ENCODE measurements at regions not wholly inside any gene's neighbourhood (a gene's known extent, or its start where the extent isn't known, plus 50 kb on each side); places are given as distances from the start of the nearest gene placed in this dataset.
"Not testable (repeated sequence)": the region's sequence is repeated elsewhere in the genome, so short reads cannot be mapped to it uniquely, and the experiment has no call there.

- no peak for DNase-seq (ENCODE audit: low read depth)
Measured at GRCh38 chr2:83378921-83379320, 1080.2 kb downstream of the SUCLG1 start.

GRCh38 chr2:83376731-83377130 lies 1082.3 kb downstream of the SUCLG1 start:
- DNase-seq (ENCODE audit: low read depth): no peak

GRCh38 chr2:83370419-83370762 lies 1088.7 kb downstream of the SUCLG1 start:
- no peak for DNase-seq (ENCODE audit: low read depth)

GRCh38 chr2:83369601-83370418 lies 1089.3 kb downstream of the SUCLG1 start:
- no peak for DNase-seq (ENCODE audit: low read depth)

DNA sequence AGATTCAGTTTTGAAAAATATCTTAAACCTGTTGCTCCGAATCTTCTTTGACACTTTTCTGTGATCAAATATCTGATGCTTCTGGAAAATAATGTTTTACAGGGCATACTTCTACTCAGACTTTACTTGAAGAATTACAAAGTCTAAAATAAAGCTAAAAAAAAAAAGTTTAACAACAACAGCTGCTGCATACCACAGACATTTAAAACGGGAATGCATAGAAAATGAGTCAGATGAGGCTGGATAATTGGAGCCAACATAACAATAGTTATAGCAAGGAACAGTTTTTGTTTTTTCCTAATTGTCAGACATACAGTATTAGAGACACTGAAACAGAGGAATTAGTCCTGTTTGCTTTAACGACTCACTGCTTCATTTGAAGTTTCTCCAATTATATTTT lies 1090.2 kb downstream of the SUCLG1 start:
- no peak for DNase-seq (ENCODE audit: low read depth)

- no peak for DNase-seq (ENCODE audit: low read depth)
Measured at GRCh38 chr2:83368461-83368860, 1090.6 kb downstream of the SUCLG1 start.

DNA sequence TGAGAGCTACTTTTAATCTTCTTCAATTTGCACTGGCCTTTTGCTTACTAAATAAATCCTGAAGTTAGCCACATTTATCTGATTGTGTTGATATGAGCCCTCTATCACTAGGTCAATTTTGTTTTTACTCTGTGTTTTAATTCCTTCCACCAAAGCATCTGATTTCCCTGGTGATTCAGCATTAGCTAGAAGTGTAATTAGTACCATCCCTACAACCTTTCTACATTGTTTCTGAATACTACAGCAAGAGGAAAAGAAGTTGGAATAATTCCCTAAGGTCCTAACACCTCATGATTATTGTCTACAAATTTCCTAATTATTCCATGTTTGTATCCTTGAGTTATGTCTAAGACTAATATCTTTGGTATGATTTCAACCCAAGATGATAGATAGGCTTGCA lies 1093.6 kb downstream of the SUCLG1 start:
- DNase-seq (ENCODE audit: low read depth): no peak

- DNase-seq (ENCODE audit: low read depth): no peak
Measured at GRCh38 chr2:83364264-83364663, 1094.8 kb downstream of the SUCLG1 start.

- DNase-seq (ENCODE audit: low read depth): not testable (repeated sequence)
Measured at GRCh38 chr2:83363138-83363537, 1095.9 kb downstream of the SUCLG1 start.

GRCh38 chr2:83359336-83359735 lies 1099.7 kb downstream of the SUCLG1 start:
- no peak for DNase-seq (ENCODE audit: low read depth)

GRCh38 chr2:83342860-83343329 lies 1116.2 kb downstream of the SUCLG1 start:
- no peak for DNase-seq (ENCODE audit: low read depth)

- DNase-seq (ENCODE audit: low read depth): no peak
Measured at GRCh38 chr2:83340424-83340823, 1118.7 kb downstream of the SUCLG1 start.

DNA sequence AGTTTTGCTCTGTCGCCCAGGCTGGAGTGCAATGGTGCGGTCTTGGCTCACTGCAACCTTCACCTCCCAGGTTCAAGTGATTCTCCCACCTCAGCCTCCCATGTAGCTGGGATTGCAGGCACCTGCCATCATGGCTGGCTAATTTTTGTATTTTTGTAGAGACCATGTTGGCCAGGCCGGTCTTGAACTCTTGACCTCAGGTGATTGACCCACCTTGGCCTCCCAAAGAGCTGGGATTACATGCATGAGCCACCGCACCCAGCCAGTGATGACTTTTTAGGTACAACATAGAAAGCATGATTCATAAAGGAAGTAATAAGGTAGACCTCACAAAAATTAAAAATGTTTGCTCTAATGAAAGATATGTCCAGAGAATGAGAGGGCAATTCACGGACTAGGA lies 1119.1 kb downstream of the SUCLG1 start:
- DNase-seq (ENCODE audit: low read depth): not testable (repeated sequence)

DNA sequence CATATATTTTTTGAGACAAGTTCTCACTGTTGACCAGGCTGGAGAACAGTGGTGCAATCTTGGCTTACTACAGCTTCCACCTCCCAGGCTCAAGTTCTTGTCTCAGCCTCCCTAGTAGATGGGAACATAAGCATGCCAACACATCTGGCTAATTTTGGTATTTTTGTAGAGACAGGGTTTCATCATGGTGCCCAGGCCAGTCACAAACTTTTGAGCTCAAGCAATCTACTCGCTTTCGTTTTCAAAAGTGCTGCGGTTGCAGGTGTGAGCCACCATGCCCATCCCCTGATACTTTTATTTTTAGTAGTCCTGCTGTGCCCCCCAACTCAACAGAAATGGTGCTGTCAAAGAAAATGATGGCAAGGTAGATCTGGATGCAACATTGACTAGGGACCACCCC lies 1127.3 kb downstream of the SUCLG1 start:
- no peak for DNase-seq (ENCODE audit: low read depth)

DNA sequence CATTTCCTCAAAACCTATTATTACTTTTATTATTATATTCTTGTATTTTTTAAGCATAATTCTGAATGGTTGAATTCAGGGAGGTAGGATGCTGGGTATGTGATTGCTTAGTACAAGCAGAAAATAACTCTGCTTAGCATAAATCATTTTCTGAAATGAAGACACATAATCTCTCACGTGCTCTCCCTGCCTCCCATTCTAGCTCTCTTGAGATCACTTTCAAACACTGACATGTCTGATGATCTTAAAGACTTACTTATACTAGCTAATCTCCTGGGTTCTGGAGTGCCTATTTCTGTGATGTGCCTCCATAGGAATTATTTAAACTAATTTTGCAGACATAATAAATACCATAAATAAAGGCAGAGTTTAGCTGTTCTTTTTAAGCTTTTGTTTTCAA lies 1136.0 kb downstream of the SUCLG1 start:
- no peak for DNase-seq (ENCODE audit: low read depth)

GRCh38 chr2:83320053-83320452 lies 1139.0 kb downstream of the SUCLG1 start:
- DNase-seq (ENCODE audit: low read depth): no peak

DNA sequence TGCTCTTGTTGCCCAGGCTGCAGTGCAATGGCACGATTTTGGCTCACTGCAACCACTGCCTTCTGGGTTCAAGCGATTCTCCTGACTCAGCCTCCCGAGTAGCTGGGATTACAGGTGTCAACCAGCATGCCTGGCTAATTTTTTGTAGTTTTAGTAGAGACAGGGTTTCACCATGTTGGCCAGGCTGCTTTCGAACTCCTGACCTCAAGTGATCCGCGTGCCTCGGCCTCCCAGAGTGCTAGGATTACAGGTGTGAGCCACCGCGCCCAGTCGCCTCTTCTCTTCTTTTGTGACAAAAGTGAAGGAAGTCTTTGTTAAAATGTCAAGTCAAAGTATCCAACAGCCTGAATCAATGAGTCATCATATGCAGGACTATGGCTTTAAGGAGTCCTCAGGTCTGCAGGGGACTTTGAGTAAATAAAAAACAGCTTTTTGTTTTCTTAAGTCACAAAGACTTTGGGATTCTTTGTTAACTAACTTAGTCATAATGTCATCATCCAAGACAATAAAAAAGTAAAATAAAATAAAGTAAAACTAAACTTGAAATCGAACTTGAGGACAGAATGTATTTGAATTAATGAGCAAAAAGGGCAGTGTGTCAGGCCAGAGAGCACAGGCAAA lies 1153.2 kb downstream of the SUCLG1 start:
- DNase-seq (ENCODE audit: low read depth): no peak

DNA sequence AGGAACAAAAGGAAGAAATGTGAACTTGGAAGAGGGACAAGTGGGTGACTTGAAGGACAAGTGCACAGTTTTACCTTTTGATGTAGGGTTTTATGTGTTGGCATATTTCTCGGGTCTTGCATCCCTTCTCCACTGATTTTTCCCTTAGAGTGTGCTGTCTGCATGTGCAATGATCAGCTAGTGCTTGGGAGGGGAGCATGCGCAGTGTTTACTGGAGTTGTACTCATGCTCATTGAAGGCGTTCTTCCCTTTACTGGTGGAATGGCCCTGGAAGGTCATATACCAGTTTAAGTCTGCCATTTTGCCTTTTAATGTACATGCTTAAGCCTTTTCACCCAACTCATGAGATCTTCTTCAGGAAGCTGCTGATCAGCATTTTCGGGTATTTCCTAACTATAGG lies 1168.0 kb downstream of the SUCLG1 start:
- DNase-seq (ENCODE audit: low read depth): no peak

DNA sequence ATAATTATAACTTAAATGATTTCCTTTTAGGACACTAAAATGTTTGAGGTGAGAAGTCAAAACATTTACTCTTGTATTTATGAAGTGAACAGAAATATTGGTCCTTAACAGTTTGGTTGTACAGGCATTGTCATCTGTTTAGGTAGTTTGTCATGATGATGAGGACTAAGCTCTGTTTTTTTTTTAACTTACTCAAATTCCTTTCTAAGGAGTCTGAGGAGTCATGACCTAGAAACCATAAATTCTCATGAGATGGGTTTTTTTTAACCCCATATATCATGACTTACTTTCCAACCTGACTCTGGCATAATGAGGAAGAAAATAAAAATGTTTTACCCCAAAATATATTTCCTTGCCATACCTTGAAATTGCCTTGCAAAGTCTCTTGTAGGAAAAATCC lies 1176.2 kb downstream of the SUCLG1 start:
- no peak for DNase-seq (ENCODE audit: low read depth)

DNA sequence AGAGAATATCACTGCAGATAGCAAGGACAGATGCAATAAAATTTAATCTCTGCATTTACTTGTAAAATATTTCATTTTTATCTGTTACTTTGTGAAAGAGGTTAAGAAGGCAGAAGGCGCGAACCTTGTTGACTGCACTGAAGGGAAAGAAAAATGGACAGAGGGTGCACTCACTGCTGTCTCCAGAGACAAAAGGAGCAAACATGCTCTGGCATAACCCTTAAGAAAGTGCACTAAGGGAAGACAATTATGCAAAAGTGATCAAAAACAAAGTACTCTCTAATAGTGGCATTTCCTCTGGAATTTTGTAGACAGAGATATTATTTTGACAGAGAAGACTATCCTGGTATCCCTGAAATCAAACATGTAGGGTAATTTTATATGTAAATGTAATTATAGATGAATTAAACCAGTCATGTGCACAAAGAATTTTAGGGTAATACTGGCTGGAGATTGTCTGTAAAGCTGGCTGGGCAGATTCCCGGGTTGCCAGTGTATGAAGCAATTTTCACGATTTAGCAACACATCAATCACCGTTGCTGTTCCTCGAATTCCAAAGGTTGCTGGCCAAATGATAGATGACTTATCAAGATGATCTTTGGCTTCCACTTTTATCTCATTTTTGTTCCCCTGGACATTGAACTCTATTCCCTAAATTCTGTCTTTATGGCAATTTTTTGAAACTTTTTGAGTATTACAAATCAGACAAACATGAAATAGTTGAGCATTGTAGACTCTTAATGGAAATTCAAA lies 1176.9 kb downstream of the SUCLG1 start:
- DNase-seq (ENCODE audit: low read depth): no peak

DNA sequence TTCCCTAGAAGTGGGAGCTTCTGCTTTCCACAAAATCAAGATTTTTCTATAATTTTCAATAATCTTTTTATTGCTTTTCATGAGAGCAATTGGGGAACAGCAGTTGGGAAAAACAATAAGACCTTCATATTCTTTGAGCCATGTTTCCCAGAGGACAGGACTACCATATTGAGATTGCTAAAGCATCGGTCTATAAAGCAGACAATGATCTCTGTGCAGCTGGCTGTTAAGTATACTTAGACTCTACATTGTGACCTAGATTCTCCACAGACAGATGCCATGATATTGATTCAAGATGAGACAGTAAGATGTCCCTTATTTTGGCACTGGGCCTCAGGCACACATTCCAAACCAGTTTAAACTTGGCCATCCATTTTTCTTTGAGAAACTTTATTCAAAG lies 1178.7 kb downstream of the SUCLG1 start:
- DNase-seq (ENCODE audit: low read depth): no peak

GRCh38 chr2:83273322-83273721 lies 1185.8 kb downstream of the SUCLG1 start:
- no peak for DNase-seq (ENCODE audit: low read depth)

- no peak for DNase-seq (ENCODE audit: low read depth)
Measured at GRCh38 chr2:83261591-83262136, 1197.4 kb downstream of the SUCLG1 start.
